GM12875 (cell line): ENCODE measurements at regions not wholly inside any gene's neighbourhood (a gene's known extent, or its start where the extent isn't known, plus 50 kb on each side); places are given as distances from the start of the nearest gene placed in this dataset.

Experiments
- H3K4me3 ChIP-seq: one replicate; pipeline ENCODE4 v1.5.1; 2011; ENCODE audit warnings: low read depth, low read length, control low read depth
- CTCF ChIP-seq: IDR thresholded peaks from 2 replicates; pipeline ENCODE4 v1.5.1; 2011; ENCODE audit warnings: low read depth, mild to moderate bottlenecking, control low read depth, inconsistent platforms, low read length, moderate library complexity, borderline replicate concordance; ENCODE audit not compliant: insufficient read depth

DNA sequence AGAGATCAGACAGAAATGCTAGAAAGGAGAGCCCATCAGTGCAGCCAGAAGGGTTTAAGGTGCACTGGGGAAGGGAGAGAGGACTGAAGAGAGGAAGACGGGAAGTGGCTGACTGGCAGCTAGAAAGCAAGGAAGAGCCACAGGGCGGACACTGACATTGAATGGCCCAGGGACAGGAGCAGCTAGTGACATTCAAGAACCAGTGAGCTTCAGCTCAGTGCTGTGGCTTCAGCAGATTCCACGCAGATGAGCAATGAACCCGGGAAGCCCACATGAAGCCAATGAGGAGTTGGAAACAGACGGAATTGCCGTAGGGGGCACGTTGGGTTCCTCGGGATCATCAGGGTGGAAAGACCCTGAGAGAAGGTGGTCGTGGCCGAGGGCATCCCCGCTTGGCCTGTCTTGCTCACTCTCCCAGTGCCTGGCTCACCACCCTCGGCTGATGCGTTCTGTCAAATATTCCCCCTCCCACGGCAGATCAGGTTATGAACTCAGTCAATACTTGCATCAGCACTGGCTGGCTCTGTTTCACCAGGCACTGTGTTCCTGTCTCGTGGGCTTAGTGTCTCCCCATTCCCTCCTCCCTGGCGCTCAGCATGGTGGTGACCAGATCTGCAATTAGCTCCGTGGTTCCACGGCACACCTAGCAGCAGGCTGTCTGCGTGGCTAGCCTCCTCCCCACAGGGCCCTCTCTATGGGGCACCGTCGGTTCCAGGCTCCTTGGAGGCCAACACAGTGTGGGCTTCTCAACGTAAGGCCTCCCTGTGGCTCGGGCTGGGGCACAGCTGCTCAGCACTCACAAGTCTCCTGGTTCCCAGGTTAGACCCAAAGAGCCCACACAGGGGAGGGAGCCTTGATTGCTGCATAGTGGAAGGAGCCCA lies 145.5 kb downstream of the TRIM29 start:
- no peak overlapping the region for H3K4me3 ChIP-seq
- TF ChIP-seq CTCF: no peak

DNA sequence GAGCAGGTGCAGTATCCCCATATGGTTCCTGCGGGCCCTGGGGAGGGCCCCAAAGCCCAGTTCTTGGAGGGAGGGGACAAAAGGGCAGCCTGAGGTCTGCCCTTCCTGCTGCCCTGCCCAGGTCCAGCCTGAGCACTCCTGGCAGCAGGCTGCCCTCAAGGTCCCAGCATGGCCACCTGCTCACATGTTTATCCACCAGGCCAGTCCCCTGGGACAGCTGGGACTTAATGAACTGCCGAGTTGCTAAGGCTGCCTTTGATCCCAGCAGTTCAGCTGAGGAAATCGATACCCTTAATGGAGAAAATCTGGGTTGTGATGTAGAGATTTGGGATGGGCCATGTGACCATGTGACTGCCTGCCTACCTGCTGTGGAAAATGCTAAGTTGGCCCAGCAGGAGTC lies 146.2 kb downstream of the TRIM29 start:
- TF ChIP-seq CTCF: no peak
- no peak overlapping the region for H3K4me3 ChIP-seq

- TF ChIP-seq CTCF: no peak
- H3K4me3 ChIP-seq: no peak overlapping the region
Observed at GRCh38 chr11:119991022-119991404, 146.9 kb downstream of the TRIM29 start.

GRCh38 chr11:119990309-119991021 lies 147.4 kb downstream of the TRIM29 start:
- TF ChIP-seq CTCF: no peak
- no peak overlapping the region for H3K4me3 ChIP-seq

DNA sequence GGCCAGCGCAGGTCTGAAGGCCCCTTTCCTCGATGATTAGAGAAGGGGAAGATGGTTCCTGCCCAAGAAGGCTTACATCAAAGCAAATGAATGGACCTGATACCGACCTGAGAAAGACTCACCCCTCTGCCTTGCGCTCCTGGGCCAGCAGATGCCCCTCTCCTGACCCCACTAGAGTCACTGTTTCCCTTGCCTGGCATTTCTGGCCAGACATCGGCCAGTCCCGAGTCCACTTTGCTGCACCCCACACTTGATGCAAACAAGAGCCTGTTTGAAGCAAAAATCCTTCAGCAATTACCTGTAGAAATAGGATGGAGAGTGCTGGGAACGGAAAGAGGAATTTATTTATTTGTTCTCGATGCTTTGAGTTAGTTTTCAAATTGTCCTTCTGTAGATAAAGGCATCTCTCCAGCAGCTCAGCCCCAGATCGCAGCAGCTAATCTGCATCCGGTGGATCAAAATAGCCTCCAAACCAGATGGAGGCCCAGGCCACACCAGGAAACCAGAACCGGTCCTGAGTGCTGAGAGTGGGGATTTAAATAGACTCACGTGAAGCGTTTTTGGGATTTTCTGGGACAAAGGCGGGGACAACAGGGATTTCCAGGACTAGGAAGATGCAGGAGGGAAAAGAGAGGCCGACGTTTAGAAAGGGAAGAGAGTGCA lies 148.6 kb downstream of the TRIM29 start:
- TF ChIP-seq CTCF: no peak
- H3K4me3 ChIP-seq: no peak overlapping the region

- no peak for TF ChIP-seq CTCF
- H3K4me3 ChIP-seq: no peak overlapping the region
Observed at GRCh38 chr11:119985551-119985950, 152.4 kb downstream of the TRIM29 start.
